GM18868 (cell line): ENCODE measurements at regions not wholly inside any gene's neighbourhood (a gene's known extent, or its start where the extent isn't known, plus 50 kb on each side); places are given as distances from the start of the nearest gene placed in this dataset.

Source experiments
- ATAC-seq: cut with Tn5 transposase; IDR thresholded peaks from one replicate; pipeline ENCODE4 v1.9.1; 2021; ENCODE audit warnings: mild to moderate bottlenecking, moderate library complexity; ENCODE audit not compliant: unreplicated experiment

DNA sequence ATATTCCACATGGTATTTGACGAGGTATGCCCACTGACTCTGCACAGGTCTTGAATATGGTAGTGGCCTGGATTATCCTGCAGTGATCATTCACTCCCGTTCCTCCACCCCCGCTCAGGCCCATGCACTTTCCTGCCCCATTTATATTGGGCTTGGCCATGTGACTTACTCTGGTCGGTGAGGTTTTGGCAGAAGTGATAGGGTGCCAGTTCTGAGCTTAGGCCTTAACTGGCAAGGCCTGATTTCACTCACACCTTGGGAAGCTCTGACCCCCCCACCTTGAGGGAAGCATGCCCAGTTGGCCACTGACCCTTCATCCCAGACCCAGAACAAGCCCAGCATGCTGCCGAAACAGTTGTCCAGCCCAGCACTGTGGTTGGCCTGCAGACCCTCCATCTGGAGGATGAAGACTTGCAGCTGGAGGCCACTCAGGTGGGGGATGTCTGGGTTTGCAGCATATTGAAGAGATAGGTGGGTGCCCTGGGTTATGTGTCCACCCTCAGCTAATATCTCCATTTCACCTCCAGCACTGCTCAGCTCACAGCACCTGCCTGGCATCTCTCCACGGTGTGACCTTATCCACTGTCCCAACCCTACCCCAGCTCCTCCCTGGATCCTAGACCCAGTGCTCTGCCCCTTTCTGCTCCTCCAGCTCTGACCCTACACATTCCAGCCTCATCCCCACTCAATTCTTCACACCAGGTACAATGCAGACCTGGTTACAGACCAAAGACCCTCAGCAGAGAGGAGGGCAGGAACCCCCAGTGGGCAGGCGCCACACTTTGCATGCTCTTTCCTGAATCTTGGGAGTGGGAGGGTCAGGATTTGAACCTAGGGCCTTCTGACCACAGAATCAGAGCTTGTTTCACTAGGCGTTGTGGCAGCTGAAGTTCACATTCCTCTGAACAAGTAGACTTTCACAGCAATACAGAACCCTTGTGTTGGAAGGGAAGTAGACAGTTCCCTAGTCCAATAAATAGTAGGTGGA is 138.1 kb upstream of the CHST15 start:
- no peak for ATAC-seq

DNA sequence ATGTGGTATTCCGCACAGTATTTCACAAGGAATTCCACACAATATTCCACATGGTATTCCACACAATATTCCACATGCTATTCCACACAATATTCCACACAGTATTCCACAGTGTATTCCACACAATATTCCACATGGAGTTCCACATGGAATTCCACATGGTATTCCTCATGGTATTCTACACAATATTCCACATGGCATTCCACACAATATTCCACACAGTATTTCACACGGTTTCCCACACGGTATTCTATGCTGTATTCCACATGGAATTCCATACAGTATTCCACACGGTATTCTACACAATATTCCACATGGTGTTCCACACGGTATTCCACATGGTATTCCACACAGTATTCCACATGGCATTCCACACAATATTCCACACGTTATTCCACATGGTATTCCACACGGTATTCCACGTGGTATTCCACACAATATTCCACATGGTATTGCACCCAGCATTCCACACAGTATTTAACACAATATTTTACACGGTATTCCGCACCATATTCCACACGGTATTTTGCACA is 137.3 kb upstream of the CHST15 start:
- no peak for ATAC-seq

DNA sequence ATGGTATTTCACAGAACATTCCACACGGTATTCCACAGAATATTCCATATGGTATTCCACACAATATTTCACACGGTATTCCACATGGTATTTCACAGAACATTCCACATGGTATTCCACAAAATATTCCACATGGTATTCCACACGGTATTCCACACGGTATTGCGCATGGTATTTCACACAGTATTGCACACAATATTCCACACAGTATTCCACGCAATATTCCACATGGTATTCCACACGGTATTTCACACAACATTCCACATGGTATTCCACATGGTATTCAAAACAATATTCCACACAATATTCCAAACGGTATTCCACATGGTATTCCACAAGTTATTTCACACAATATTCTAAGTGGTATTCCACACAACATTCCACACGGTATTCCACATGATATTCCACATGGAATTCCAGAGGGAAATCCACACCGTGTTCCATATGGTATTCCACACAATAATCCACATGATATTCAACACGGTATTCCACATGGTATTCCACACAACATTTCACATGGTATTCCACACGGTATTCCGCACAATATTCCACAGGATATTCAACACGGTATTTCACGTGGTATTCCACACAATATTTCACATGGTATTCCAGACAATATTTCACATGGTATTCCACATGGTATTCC is 136.7 kb upstream of the CHST15 start:
- no peak for ATAC-seq

DNA sequence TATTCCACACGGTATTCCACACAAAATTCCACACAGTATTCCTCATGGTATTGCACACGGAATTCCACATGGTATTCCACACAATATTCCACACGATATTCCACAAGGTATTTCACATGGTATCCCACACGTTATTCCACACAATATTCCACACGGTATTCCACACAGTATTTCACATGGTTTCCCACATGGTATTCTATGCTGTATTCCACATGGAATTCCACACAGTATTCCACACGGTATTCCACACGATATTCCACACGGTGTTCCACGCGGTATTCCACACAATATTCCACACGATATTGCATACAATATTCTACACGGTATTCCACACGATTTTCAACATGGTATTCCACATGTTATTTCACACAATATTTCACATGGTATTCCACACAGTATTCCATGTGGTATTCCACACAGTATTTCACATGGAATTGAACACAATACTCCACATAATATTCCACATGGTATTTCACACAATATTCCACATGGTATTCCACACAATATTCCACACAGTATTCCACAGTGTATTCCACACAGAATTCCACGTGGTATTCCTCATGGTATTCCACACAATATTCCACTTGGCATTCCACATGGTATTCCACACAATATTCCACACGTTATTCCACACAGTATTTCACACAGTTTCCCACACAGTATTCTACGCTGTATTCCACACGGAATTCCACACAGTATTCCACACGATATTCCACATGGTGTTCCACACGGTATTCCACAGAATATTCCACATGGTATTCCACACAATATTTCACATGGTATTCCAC is 136.0 kb upstream of the CHST15 start:
- ATAC-seq, result no peak

DNA sequence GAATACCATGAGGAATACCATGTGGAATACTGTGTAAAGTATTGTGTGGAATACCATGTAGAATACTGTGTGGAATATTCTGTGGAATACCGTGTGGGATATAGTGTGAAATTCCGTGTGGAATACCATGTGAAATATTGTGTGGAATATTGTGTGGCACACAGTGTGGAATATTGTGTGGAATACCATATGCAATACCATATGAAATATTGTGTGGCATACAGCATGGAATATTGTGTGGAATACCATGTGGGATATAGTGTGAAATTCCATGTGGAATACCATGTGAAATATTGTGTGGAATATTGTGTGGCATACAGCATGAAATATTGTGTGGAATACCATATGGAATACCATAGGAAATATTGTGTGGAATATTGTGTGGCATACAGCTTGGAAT is 135.1 kb upstream of the CHST15 start:
- no peak for ATAC-seq

DNA sequence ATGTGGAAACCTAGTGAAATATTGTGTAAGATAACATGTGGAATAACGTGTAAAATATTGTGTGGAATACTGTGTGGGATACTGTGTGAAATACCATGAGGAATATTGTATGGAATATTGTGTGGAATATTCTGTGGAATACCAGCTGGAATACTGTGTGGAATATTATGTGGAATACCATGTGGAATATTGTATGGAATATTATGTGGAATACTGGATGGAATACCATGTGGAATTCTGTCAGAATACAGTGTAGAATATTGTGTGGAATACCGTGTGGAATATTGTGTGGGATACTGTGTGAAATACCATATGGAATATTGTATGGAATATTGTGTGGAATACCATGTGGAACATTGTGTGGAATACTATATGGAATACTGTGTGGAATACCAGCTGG is 134.6 kb upstream of the CHST15 start:
- no peak for ATAC-seq

DNA sequence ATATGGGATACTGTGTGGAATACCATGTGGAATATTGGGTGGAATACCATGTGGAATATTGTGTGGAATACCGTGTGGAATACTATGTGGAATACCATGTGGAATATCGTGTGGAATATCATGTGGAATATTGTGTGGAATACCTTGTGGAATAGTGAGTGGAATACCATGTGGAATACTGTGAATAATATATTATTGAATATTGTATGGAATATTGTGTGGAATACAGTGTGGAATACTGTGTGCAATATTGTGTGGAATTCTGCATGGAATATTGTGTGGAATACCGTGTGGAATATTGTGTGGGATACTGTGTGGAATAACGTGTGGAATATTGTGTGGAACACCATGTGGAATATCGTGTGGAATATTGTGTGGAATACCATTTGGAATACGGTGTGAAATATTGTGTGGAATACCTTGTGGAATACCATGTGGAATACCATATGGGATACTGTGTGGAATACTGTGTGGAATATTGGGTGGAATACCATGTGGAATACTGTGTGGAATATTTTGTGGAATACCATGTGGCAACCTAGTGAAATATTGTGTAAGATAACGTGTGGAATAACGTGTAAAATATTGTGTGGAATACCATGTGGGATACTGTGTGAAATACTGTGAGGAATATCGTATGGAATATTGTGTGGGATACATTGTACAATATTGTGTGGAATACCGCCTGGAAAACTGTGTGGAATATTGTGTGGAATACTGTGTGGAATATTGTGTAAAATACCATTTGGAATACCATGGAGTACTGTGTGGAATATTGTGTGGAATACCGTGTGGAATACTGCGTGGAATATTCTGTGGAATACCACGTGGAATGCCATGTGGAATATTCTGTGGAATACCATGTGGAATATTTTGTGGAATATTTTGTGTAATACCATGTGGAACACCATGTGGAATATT is 133.9 kb upstream of the CHST15 start:
- ATAC-seq, result no peak

DNA sequence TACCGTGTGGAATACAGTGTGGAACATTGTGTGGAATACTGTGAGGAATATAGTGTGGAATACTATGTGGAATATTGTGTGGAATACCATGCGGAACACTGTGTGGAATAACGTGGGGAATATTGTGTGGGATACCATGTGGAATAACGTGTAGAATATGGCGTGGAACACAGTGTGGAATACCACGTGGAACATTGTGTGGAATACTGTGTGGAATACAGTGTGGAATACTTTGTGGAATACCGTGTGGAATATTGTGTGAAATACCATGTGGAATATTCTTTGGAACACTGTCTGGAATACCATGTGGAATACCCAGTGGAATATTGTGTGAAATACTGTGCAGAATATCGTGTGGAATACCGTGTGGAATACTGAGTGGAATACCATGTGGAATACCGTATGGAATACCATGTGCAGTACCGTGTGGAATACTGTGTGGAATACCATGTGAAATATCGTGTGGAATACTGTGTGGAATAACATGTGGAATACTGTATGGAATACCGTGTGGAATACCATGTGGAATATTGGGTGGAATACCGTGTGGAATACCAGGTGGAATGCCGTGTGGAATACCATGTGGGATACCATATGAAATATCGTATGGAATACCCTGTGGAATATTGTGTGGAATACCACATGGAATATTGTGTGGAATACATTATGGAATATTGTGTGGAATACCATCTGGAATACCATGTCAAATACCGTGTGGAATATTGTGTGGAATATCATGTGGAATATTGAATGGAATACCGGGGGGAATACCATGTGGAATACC is 133.1 kb upstream of the CHST15 start:
- ATAC-seq, result no peak

DNA sequence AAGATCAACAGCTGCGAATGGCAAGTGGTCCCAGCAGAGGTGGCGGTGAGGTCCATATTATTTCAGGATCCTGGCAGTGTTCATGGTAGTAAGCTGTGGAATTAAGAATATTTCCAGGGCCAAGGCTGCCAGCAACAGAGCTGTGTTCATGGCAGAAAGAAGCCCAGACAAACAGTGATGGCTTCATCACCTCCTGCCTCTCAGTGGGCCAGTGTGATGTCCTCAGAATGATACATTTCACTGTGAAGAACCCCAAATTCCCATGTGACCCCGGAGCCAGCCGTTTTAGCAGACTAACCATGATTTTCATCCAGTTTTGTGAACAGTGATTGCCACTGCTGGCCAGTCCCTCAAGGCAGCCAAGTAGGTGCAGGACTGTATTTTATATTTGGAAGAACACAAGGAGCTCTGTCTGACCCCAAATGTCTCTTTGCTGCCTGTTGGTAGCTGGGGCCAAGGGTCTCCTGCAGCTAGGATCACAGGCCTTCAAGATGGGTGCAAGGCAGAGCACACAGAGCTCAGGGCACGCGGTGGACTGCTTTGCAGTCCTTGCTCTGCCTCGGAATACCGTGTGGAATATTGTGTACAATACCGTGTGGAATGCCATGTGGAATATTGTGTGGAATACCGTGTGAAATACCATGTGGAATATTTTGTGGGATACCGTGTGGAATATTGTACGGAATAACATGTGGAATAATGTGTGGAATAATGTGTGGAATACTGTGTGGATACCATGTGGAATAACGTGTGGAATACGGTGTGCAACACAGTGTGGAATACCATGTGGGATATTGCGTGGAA is 132.3 kb upstream of the CHST15 start:
- ATAC-seq, result no peak

DNA sequence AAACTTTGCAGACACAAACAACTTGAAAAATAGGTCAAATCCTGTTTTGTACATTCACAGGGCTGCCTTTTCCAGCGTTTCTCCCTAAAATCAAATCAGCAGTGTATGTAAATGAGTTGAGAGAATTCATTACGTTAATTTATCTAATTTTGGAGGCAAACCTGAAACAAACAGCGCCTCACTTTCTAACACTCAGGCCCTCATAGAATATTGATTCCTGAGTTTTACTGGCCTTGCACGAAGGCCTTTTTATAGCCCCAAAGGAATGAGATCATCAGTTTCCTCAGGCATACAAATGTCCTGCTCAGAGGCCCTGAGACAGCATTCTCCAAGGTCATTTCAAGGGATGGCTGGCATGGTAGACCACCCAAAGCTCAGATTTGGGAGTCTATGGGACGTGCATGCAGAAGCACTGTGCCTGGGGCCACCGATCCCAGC is 131.7 kb upstream of the CHST15 start:
- ATAC-seq, result no peak

DNA sequence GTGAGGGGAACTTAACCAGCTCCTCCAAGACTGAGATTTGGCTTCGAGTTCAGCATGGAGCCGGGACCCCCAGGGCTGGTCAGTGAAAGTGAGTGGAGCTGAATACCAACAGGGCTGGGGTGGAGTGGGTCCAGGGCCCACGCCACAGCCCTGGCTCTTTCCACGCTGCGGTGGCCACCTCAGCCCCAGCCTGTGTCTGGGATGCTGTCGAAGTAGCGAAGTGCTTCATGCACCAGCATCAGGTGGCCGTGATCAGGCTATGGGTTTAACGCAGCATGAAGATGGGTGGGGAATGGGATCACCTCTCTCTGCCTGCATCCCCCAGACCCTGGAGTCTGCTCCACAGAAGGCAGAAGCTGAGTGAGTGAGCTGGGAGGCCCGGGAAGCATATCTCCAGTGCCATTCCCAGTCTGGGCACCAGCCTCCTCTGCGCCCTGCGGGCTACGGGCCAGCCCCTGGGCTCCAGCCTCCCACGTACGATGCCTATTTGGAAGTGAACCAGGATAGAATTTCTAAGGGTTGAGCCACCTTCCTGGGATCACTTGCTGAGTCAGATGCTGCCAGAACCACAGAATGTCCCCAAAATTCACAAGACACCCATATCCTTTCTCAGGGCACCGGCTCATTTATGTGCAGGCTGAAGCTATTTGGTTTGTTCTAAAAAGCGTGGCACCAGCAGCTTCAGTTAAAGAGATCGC is 131.1 kb upstream of the CHST15 start:
- no peak for ATAC-seq

DNA sequence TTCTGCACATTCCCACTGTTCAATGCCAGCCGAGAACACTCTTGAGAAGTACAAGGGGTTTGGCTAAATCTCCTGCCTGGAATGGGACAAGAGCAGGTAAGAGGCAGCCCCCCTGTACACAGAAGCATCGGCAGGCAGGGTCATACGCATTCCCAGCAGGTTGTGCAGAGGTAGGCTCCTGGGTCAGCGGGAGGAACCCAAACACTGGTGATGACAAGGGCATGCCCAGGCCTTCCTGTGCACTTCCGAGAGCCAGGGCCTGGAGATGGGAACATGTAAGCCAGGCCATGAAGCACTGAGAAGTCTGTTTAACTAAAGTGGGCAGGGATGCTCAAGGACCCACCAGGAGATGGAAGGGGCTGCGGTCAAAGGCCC is 130.3 kb upstream of the CHST15 start:
- no peak for ATAC-seq

DNA sequence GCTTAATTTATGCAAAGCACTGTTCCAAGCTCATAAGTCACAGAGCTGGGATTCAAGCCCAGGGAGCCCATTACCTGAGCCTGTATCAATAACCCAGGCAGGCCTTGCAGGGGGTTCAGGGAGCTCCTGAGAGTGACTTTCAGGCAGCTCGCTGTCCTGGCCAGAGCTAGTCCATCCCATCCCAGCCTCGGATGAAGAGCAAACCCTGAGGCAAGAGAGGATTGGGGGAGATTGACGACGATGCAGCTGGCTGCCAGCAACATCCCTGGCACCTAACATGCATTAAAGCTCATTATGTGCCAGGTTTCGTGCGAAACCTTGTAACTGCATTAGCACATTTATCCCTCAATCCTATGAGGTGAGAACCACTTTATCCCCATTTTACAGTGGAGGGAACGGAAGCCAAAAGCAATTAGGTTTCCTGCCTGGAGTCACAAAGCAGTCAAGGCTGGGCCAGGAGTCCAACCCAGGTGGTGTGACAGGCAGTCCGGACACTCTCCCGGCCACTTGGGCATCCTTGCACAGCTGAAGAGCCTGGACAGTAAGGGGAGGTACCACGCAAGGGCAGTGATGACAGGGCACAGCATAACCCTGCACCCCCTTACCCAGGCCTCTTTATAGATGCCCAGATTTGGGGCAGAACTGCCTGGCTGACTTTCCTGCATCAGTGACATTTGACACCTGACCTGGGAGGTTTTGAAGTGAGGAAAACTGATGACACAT is 129.8 kb upstream of the CHST15 start:
- ATAC-seq, result no peak

DNA sequence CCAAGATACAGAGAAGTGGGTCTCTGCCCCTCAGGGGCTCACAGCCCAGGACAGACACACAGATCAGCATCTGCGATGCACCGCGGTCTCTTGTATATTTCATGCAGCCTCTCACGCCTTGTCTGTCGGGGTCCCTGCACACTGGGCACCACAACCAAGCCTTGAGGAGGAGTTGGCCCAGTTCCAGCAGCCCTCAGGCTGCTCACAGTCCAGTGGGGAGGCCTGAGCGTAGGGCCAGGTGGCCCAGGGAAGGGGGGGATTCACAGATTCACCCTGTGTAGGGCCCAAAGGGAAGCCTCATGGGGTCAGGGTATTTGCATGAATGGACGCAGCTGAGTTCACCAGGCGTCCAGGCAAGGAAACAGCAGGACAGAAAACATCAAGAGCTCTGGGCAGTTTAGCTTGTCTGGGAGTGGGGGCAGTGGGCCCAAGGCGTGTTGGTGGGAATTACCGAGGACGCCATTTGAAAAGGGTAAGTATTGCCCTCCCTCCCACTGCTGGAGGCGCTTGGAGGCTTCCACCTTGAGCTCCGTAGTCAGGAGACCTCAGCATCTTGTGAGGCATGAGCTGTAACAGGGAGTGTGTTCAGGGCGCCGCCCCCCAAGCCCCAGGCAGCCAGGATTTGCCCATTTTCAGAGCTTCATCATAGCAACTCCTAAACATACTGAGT is 129.1 kb upstream of the CHST15 start:
- ATAC-seq, result no peak

DNA sequence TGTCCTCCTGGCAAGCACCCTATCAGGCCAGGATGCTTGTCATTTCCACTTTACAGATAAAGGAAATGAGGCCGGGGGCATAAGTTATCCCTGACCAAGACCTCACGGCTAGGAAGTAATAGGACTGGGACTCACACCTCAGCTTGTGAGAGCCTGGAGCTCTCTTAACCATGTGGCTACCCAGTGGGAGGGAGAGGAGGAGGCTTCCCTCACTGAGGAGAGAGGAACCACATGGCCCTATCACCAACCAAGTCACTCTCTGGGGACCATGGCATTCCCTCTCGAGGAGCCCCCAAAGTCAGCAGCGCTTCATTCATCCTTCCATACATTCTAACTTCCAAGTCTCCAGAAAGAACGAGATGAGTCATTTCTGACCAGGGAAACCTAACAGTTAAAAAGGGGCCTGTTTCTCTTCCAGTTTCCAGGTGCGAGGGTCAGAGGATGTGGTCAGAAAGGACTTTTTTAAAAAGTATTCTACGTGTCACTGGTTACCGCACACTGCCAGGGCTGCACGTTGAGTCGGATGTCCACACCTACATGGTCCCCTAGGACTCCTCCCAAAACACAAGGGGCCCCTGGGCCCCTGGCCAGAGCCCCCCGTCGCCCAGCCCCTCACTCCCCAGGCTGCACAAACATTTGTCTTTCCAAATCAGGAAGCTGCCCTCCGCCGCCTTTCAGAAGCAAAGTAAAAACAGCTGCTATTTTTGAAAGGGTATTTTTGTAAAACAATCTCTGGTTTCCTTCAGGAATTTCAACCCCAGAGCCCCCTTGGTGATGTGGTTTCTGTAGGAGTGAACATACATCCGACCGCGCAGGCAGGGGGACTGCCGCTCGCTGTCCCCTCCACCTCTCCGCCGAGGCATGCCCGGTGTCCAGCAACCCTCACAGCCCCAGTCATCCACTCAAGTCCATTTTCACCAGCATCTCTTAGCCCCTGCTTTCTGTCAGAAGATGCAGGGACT is 128.2 kb upstream of the CHST15 start:
- peak; percentile 77 for ATAC-seq

DNA sequence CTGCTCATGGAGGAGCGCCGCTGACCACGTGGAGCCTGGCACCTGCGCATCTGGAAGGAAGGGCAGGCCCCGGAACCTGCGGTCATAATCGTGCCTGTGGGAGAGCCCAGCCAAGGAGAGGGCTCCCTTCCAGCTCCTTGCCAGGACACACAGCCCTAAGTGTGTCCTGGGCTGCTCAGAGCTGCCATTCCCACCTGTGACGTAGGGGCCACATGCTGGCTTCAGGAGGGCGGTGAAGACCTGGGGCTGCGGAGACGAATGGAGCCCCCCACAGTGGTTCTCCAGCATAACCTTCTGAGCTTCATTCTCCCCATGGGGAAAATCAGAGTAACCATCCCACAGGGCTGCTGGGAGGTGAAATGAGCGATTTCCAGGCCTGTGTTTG is 127.6 kb upstream of the CHST15 start:
- no peak for ATAC-seq
